ENCODE measurements at regions not wholly inside any gene's neighbourhood (a gene's known extent, or its start where the extent isn't known, plus 50 kb on each side); places are given as distances from the start of the nearest gene placed in this dataset.

- H3K4me2 ChIP-seq (ENCODE audit: insufficient read depth, low read length): no peak overlapping the region
- intact Hi-C loops (cut with micrococcal nuclease) (no loop called here), dilution Hi-C loops (cut with MboI; ENCODE audit: extremely low pct_ligation_motif_present, low sequenced_read_pairs) (no loop called here)
- H2AFZ ChIP-seq (ENCODE audit: low read depth, low read length): no peak overlapping the region
- H3K9me1 ChIP-seq (replicated peaks; ENCODE audit: control insufficient read depth, extremely low read depth, insufficient read depth, low read length): no peaks in the 10 kb centered on the region
- no peak for FAIRE-seq
- H3K4me1 ChIP-seq (ENCODE audit: control insufficient read depth, extremely low read depth, insufficient read depth, low read length): peaks cover 19% of the 10 kb centered on the region
- no peaks in the 10 kb centered on the region for H3K27me3 ChIP-seq (ENCODE audit: control insufficient read depth in 2 of 2, insufficient read depth in 2 of 2, low read length in 2 of 2)
- ChIA-PET POLR2A (no interaction called here), CTCF (interaction anchor here (2.1 kb wide), 1 partner anchor 20 kb away, joined by 6 read pairs; no protein-coding TSS in a partner anchor)
- BruUV-seq (replicated peaks): no TSS peak
- no peaks in the 10 kb centered on the region for H4K20me1 ChIP-seq (replicated peaks; ENCODE audit: control insufficient read depth, extremely low read depth, insufficient read depth, low read length)
- H3K4me3 ChIP-seq (replicated peaks in 1 of 3; ENCODE audit: insufficient read depth in 1 of 3, low read depth in 1 of 3, low read length in 3 of 3): no peak overlapping the region
- TF ChIP-seq EZH2 (IDR thresholded peaks at IDR 0.05; ENCODE audit: borderline replicate concordance, low read depth, low read length, severe bottlenecking) (no peak), MYC (IDR thresholded peaks at IDR 0.05; ENCODE audit: low read depth, low read length) (no peak), CTCF (IDR thresholded peaks at IDR 0.05; ENCODE audit: extremely low read depth in 1 of 2, insufficient read depth in 1 of 2, low read depth in 1 of 2, low read length in 2 of 2) (no peak), POLR2A (IDR thresholded peaks at IDR 0.05; ENCODE audit: low read depth, low read length) (no peak), MAX (IDR thresholded peaks at IDR 0.05; ENCODE audit: insufficient read depth, insufficient read length) (no peak), JUN (IDR thresholded peaks at IDR 0.05; ENCODE audit: borderline replicate concordance, insufficient read depth, insufficient read length, low read depth) (no peak), FOS (IDR thresholded peaks at IDR 0.05; ENCODE audit: borderline replicate concordance, insufficient read depth, low read length) (no peak), POLR2AphosphoS5 (IDR thresholded peaks at IDR 0.05; ENCODE audit: insufficient read depth, low read depth, low read length) (no peak), GATA2 (IDR thresholded peaks at IDR 0.05; ENCODE audit: insufficient read depth, insufficient read length, low read depth, low read length) (no peak)
- H3K79me2 ChIP-seq (ENCODE audit: control insufficient read depth, insufficient read depth, low read length): no peaks in the 10 kb centered on the region
- no peaks in the 10 kb centered on the region for H3K36me3 ChIP-seq (ENCODE audit: control insufficient read depth in 2 of 2, extremely low read depth in 1 of 2, insufficient read depth in 2 of 2, low read length in 2 of 2)
- no peak for DNase-seq (ENCODE audit: low read depth, low spot score)
- H3K9me3 ChIP-seq (replicated peaks; ENCODE audit: control insufficient read depth, insufficient read depth, low read length): no peaks in the 10 kb centered on the region
- no peak overlapping the region for H3K9ac ChIP-seq (replicated peaks; ENCODE audit: extremely low read depth, insufficient read depth, low read length)
- H3K27ac ChIP-seq (ENCODE audit: insufficient read depth, low read depth, low read length): no peak overlapping the region
These were observed 551.6 kb downstream of the METTL15 start for GRCh38 chr11:28659716-28660348.
